OCI-LY7 (cell line): ENCODE measurements at regions not wholly inside any gene's neighbourhood (a gene's known extent, or its start where the extent isn't known, plus 50 kb on each side); places are given as distances from the start of the nearest gene placed in this dataset.

Experiments
- CTCF ChIP-seq: fragments of 200-600 bp; sonication (generic); conservative IDR thresholded peaks from 2 replicates; pipeline ENCODE4 v1.5.1; 2014; ENCODE audit warnings: mild to moderate bottlenecking, antibody characterized with exemption, low read length, moderate library complexity, mixed read lengths
- EZH2phosphoT487 ChIP-seq: fragments of 200-600 bp; sonication (generic); IDR thresholded peaks from 2 replicates; pipeline ENCODE4 v1.6.1; 2018; ENCODE audit warnings: low read depth, borderline replicate concordance, mild to moderate bottlenecking, mixed run types, antibody characterized with exemption, low read length, moderate library complexity, mixed read lengths

- no peak for TF ChIP-seq CTCF
- no peak for TF ChIP-seq EZH2phosphoT487
Measured at GRCh38 chr6:133726188-133726587, 162.7 kb upstream of the TCF21 start.
